Embryonic facial prominence (tissue), 1 donor: ENCODE measurements at regions not wholly inside any gene's neighbourhood (a gene's known extent, or its start where the extent isn't known, plus 50 kb on each side); places are given as distances from the start of the nearest gene placed in this dataset.

ENCODE experiments used
- DNase-seq: peaks from one replicate; pipeline ENCODE4 v3.0.0-alpha.2; 2016; ENCODE audit errors: extremely low spot score

- no peak for DNase-seq
These were observed 132.2 kb downstream of the DLEU7 start for GRCh38 chr13:50711131-50711815.

- DNase-seq: no peak
These were observed 131.5 kb downstream of the DLEU7 start for GRCh38 chr13:50711996-50712395.

GRCh38 chr13:50712456-50712855, 131.0 kb downstream of the DLEU7 start:
- no peak for DNase-seq

GRCh38 chr13:50712881-50713280, 130.6 kb downstream of the DLEU7 start:
- DNase-seq: no peak

GRCh38 chr13:50713523-50714248, 129.8 kb downstream of the DLEU7 start:
- no peak for DNase-seq

- no peak for DNase-seq
These were observed 128.6 kb downstream of the DLEU7 start for GRCh38 chr13:50714891-50715290.

GRCh38 chr13:50715402-50716146, 127.9 kb downstream of the DLEU7 start:
- no peak for DNase-seq

GRCh38 chr13:50720861-50721671, 122.4 kb downstream of the DLEU7 start:
- DNase-seq: no peak

- DNase-seq: no peak
These were observed 121.9 kb downstream of the DLEU7 start for GRCh38 chr13:50721672-50721992.

- DNase-seq: no peak
These were observed 120.9 kb downstream of the DLEU7 start for GRCh38 chr13:50722440-50723125.

- no peak for DNase-seq
These were observed 119.1 kb downstream of the DLEU7 start for GRCh38 chr13:50724438-50724837.

GRCh38 chr13:50724913-50725312, 118.6 kb downstream of the DLEU7 start:
- no peak for DNase-seq

- DNase-seq: no peak
These were observed 117.3 kb downstream of the DLEU7 start for GRCh38 chr13:50726164-50726563.

GRCh38 chr13:50729177-50729576, 114.3 kb downstream of the DLEU7 start:
- no peak for DNase-seq

GRCh38 chr13:50730496-50731351, 112.8 kb downstream of the DLEU7 start:
- DNase-seq: no peak

GRCh38 chr13:50731400-50731799, 112.1 kb downstream of the DLEU7 start:
- no peak for DNase-seq

- DNase-seq: no peak
These were observed 110.8 kb downstream of the DLEU7 start for GRCh38 chr13:50732712-50733111.

- no peak for DNase-seq
These were observed 110.1 kb downstream of the DLEU7 start for GRCh38 chr13:50733392-50733791.

- DNase-seq: no peak
These were observed 108.4 kb downstream of the DLEU7 start for GRCh38 chr13:50735071-50735470.

- no peak for DNase-seq
These were observed 103.3 kb downstream of the DLEU7 start for GRCh38 chr13:50740052-50740741.
